Thyroid gland (tissue), 4 donors: ENCODE measurements at regions not wholly inside any gene's neighbourhood (a gene's known extent, or its start where the extent isn't known, plus 50 kb on each side); places are given as distances from the start of the nearest gene placed in this dataset.

ENCODE experiments used
- DNase-seq, 2 donors: peaks; one replicate each; pipeline ENCODE4 v3.0.0-alpha.2; 2019
- H3K27ac ChIP-seq, 3 donors: fragments of 200-600 bp; sonication (generic); 1 replicate in 2 of 3; 2 replicates in 1 of 3; pipeline ENCODE4 v1.5.1; 2016 to 2019; ENCODE audit warnings: mild to moderate bottlenecking in 1 of 3, moderate library complexity in 1 of 3
- H3K27me3 ChIP-seq: fragments of 200-600 bp; sonication (generic); one replicate; pipeline ENCODE4 v1.5.1; 2019
- H3K36me3 ChIP-seq, 2 donors: fragments of 200-600 bp; sonication (generic); one replicate each; pipeline ENCODE4 v1.5.1; 2016 to 2019
- H3K4me1 ChIP-seq, 2 donors: fragments of 200-600 bp; sonication (generic); one replicate each; pipeline ENCODE4 v1.5.1; 2017 to 2019
- H3K4me3 ChIP-seq, 3 donors: fragments of 200-600 bp; sonication (generic); replicated peaks in 1 of 3; 1 replicate in 2 of 3; 2 replicates in 1 of 3; pipeline ENCODE4 v1.5.1; 2016; ENCODE audit warnings: mild to moderate bottlenecking in 1 of 3
- H3K9me3 ChIP-seq: fragments of 200-600 bp; sonication (generic); one replicate; pipeline ENCODE4 v1.5.1; 2017
- CTCF ChIP-seq, 6 experiments: fragments of 200-600 bp in 3 of 6; fragments of 450-650 bp in 3 of 6; sonication (generic) in 3 of 6; IDR thresholded peaks; one replicate each; pipeline ENCODE4 v1.5.1; 2016 to 2019; ENCODE audit warnings: antibody characterized with exemption in 6 of 6, mild to moderate bottlenecking in 2 of 6, inconsistent platforms in 1 of 6, moderate library complexity in 1 of 6
- POLR2A ChIP-seq, 2 donors: fragments of 450-650 bp; IDR thresholded peaks; one replicate each; pipeline ENCODE4 v1.6.1; 2017; ENCODE audit warnings: antibody characterized with exemption in 2 of 2, mild to moderate bottlenecking in 2 of 2, moderate library complexity in 1 of 2
- WGBS, 2 donors: methylation state at CpG; one replicate each; pipeline ENCODE4 v1.1.5; 2017; 5-methylcytosine and 5-hydroxymethylcytosine counted together
- intact Hi-C: fragments of 100-400 bp; cut with DNase I; formaldehyde crosslinking; loops from one replicate; pipeline ENCODE4 v1.15.1; 2023

- Histone ChIP-seq H3K9me3 (no peaks in the 10 kb centered on the region), H3K27ac (no peak overlapping the region)
Observed at GRCh38 chr14:51576879-51577278, 74.8 kb upstream of the FRMD6 start.

GRCh38 chr14:51578853-51579252 lies 72.9 kb upstream of the FRMD6 start:
- intact Hi-C loops, result no loop called here
- Histone ChIP-seq H3K4me1 (no peaks in the 10 kb centered on the region), H3K4me3 (no peak overlapping the region), H3K9me3 (no peaks in the 10 kb centered on the region), H3K36me3 (no peaks in the 10 kb centered on the region), H3K27me3 (no peaks in the 10 kb centered on the region), H3K27ac (no peak overlapping the region)
- no peak for DNase-seq
- TF ChIP-seq CTCF (IDR thresholded peaks at IDR 0.05) (no peak), POLR2A (IDR thresholded peaks at IDR 0.05) (no peak)
- 85 to 90% methylated on average over 2 of the region's 2 CpGs for WGBS, 2 donors

More at GRCh38 chr14:51576879-51577278, 74.8 kb upstream of the FRMD6 start:
- DNase-seq, result no peak
- 83 to 93% methylated on average over 1 of the region's 1 CpG for WGBS, 2 donors
- Histone ChIP-seq H3K4me3 (no peak overlapping the region), H3K27me3 (no peaks in the 10 kb centered on the region), H3K4me1 (no peaks in the 10 kb centered on the region), H3K36me3 (no peaks in the 10 kb centered on the region)
- intact Hi-C loops, result no loop called here
- no peak for TF ChIP-seq CTCF (IDR thresholded peaks at IDR 0.05)
- no peak for TF ChIP-seq POLR2A (IDR thresholded peaks at IDR 0.05)

- WGBS, 2 donors, result 84 to 91% methylated on average over 4 of the region's 4 CpGs
- TF ChIP-seq CTCF (IDR thresholded peaks at IDR 0.05) (no peak), POLR2A (IDR thresholded peaks at IDR 0.05) (no peak)
- Histone ChIP-seq H3K36me3 (no peaks in the 10 kb centered on the region), H3K9me3 (no peaks in the 10 kb centered on the region), H3K4me3 (no peak overlapping the region), H3K27ac (no peak overlapping the region), H3K4me1 (no peaks in the 10 kb centered on the region), H3K27me3 (no peaks in the 10 kb centered on the region)
- no peak for DNase-seq
- intact Hi-C loops, result no loop called here
Observed at GRCh38 chr14:51581017-51581881, 70.5 kb upstream of the FRMD6 start.

- H3K27ac ChIP-seq, result no peak overlapping the region
- TF ChIP-seq POLR2A (IDR thresholded peaks at IDR 0.05), result no peak
- TF ChIP-seq CTCF (IDR thresholded peaks at IDR 0.05), result no peak
- H3K9me3 ChIP-seq, result no peaks in the 10 kb centered on the region
- intact Hi-C loops, result no loop called here
- H3K4me3 ChIP-seq, result no peak overlapping the region
- no peaks in the 10 kb centered on the region for H3K4me1 ChIP-seq
- WGBS, 2 donors, result 82% methylated on average over 2 of the region's 2 CpGs
- no peak for DNase-seq
- no peaks in the 10 kb centered on the region for H3K36me3 ChIP-seq
- no peaks in the 10 kb centered on the region for H3K27me3 ChIP-seq
Observed at GRCh38 chr14:51582437-51582836, 69.3 kb upstream of the FRMD6 start.

- H3K27ac ChIP-seq, result no peak overlapping the region
- intact Hi-C loops, result no loop called here
- 82 to 86% methylated on average over 5 of the region's 5 CpGs for WGBS, 2 donors
- H3K9me3 ChIP-seq, result no peaks in the 10 kb centered on the region
- H3K36me3 ChIP-seq, result no peaks in the 10 kb centered on the region
- DNase-seq, result no peak
- TF ChIP-seq POLR2A (IDR thresholded peaks at IDR 0.05) (no peak), CTCF (IDR thresholded peaks at IDR 0.05) (no peak)
- no peaks in the 10 kb centered on the region for H3K4me1 ChIP-seq
- no peak overlapping the region for H3K4me3 ChIP-seq
- no peaks in the 10 kb centered on the region for H3K27me3 ChIP-seq
Observed at GRCh38 chr14:51585055-51585454, 66.7 kb upstream of the FRMD6 start.
